DMS 273 (cell line): ENCODE measurements at regions not wholly inside any gene's neighbourhood (a gene's known extent, or its start where the extent isn't known, plus 50 kb on each side); places are given as distances from the start of the nearest gene placed in this dataset.
"Not testable (repeated sequence)": the region's sequence is repeated elsewhere in the genome, so short reads cannot be mapped to it uniquely, and the experiment has no call there.

Experiments used
- DNase-seq: peaks from one replicate; lab custom pipeline; 2025; ENCODE audit not compliant: unreplicated experiment; lab: John Stamatoyannopoulos, UW

- DNase-seq = no peak
Measured at GRCh38 chr17:51347851-51348584, 87.7 kb downstream of the UTP18 start.

GRCh38 chr17:51351080-51351479, 90.7 kb downstream of the UTP18 start:
- no peak for DNase-seq

DNA sequence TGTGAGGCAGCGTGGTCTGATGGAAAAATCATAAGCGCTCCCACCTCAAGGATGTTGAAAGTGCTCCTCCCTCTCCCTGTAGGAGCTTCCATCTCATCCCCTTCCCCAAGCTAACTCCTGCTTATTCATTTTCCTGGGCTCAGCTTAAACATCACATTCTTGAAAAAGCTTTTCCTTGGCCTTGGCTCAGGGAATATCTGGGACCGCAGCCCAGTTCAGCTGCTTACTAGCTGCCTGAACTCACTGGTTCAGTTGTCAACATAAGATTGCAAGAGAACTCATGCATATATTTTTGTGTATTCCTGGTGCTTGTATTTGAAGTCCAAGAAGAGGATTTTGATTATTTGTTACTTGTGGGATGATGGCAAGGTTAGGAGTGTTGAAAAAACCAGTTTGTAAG, 91.5 kb downstream of the UTP18 start:
- no peak for DNase-seq

- DNase-seq = no peak
Measured at GRCh38 chr17:51352798-51353197, 92.5 kb downstream of the UTP18 start.

DNA sequence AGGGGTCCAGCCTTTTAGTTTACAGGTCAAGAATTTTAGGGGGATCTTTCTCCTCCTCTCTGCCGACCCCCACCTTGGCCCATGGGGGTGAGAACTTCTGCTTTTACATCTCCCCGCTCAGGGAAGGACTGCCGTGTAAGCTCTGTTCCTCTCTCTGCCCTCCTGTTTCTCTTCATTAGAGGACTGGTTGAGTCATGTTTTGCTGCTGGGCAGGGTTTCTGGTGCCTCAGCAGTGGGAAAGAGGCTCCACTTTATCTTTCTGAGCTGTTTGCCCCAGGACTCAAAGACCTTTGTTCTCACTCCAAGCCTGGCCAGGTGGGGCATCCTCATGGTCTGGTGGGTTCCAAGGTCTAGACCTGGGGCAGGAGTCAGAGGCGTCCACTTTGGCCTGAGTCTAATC, 93.0 kb downstream of the UTP18 start:
- DNase-seq = no peak

DNA sequence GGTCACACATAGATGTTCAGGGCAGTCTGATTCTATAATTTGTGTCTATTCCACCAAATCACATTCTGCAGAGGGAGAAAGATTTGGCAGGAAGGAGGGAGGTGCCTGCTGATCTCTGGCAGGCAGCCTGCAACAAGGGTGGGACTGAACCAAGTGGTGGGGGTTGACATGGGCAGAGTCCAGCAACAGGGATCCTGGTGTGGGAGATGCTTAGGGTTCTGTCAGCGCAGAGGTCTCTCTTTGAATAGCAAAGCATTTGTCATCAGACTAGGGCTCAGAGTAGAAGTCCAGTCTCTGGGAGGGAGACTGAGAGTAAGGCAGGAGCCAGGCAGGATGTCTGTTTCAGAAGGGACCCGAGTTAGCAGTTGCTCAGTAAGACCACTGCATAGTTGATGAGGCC, 94.6 kb downstream of the UTP18 start:
- DNase-seq = peak; percentile 39

- peak; percentile 36 for DNase-seq
Measured at GRCh38 chr17:51355441-51356410, 95.4 kb downstream of the UTP18 start.

GRCh38 chr17:51359055-51359454, 98.7 kb downstream of the UTP18 start:
- DNase-seq = no peak

GRCh38 chr17:51362811-51363585, 102.7 kb downstream of the UTP18 start:
- DNase-seq = peak; percentile 7

DNA sequence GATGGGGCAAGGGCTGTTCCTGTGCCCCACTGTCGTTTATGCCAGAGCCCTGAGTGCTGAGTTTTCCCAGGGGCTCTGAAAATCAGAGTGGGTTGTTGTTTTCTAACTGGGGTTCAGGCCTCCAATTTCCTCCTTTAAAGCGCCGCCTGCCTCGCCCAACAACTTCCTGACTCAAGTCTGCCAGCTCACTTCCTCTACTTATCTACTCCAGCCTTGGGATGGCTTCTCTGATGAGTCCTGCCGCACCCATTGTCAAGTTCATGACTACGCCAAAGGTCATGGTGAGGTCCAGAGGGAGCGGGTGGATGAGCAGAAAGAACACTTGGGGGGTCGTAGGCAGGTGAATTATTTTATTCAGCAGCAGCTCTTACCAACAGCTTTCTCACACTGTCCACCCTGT, 104.7 kb downstream of the UTP18 start:
- DNase-seq = no peak

GRCh38 chr17:51366866-51367265, 106.5 kb downstream of the UTP18 start:
- no peak for DNase-seq

- not testable (repeated sequence) for DNase-seq
Measured at GRCh38 chr17:51367836-51368235, 107.5 kb downstream of the UTP18 start.

DNA sequence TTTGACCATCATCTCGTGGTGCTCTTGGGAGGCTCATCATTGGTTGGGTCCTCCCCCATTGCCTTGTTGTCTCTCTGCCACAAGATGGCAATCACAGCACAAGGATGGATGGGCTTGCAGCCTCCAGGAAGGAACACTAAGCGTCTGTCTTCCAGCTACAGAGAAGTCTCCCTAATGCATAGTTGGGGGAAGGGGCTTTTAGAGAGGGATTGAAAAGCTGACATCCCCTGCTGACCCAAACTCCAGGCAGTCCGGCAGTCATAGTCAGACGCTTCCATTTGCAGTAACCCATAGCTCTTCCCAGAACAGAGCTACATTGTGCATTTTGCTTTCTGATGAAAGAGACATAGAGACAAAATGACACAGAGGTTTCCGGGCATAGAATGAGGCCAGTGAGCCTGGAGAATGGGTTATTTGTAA, 111.4 kb downstream of the UTP18 start:
- peak; percentile 83 for DNase-seq

DNA sequence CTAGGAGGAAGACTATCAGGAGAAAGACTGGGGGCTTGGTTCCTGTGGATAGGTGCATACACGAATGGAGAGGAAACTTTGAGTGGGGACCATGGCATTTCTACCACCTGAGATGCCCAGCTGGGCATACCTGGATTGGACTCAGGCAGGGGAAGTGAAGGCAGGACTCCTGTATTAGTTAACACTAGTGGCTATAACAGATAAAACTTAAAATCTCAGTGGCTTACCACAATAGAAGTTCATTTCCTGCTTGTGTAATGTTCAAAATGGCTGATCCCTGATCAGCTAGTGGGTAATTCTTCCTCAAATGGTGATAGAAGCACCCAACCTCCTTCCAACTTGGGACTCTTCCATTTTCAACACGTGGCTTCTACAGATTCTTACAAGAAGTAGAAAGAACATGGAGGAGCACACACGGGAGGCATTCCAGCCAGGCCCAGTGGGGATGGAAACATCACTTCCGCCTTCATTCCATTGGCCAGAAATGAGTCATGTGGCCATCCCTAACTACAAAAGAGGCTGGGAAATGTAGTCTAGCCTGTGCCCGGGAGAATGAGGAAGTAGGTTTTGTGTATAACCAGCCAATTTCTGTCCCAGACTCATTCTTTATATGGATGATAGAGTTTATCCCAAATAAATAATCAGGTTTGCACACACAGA, 112.1 kb downstream of the UTP18 start:
- DNase-seq = peak; percentile 54

DNA sequence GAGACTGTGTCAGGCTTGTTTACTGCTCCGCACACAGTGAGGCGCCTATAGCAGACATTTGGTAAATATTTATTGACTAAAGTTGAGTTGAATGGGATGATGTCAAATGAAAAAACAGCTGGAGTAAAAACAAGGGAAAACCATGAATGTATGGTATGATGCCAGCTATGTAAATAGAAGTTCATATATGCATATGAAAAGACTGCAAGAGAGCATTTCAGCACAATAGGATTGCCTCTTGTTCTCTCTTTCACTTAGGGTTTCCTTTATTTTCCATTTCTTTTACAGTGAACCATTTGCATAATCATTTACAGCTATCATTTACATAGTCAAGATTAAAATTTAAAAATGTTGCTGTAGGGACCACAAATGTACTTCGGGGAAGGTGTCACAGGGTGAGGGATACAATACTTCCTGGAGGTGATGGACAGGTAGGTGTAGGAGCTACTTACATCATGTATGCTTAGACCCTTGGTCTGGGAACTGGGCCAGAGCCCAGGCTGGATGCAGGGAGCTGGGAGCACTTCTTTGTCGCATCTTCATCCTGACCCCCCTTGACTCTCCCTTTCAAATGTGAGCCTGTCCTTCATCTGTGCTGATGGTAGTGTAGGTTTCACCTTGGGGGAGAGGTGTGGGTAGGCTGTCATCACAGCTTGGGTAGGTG, 113.3 kb downstream of the UTP18 start:
- DNase-seq = no peak

DNA sequence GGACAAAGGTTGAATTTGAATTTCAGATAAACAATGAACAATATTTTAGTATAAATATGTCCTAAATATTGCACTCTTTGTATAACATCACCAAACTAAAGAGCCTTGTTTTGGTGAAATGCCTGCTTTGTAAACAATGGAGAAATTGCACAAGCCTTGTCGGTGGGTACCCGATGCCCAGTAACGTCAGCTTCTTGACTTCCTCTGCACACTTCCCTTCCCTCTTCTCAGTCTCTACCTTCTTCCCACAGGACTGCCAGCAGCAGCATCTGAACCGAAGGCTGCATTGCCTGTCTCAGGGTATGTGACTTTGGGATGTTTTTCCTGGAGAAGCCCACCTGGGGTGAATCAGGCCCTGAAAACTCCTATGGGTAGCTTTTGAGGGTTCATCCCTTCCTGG, 113.9 kb downstream of the UTP18 start:
- no peak for DNase-seq

- DNase-seq = no peak
Measured at GRCh38 chr17:51375771-51376170, 115.4 kb downstream of the UTP18 start.

- DNase-seq = no peak
Measured at GRCh38 chr17:51376739-51377138, 116.4 kb downstream of the UTP18 start.

- DNase-seq = no peak
Measured at GRCh38 chr17:51381262-51381661, 120.9 kb downstream of the UTP18 start.

DNA sequence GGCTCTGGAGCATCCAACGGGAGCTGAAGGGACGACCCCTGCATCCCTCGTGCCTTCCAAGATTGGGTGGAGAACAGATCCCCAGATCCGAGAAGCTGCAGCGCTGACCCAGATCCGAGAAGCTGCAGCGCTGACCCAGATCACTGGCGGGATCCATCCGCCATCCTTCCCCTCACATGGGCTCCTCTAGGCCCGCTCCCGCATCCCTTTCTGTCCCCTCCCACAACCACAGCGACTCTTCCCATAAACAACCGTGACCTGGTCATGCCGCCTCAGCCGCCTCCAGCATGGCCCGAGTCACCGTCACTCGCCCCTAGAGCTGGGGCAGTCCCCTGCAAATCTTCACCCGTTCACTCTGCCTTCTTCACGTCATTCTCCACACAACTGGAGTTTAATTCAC, 124.9 kb downstream of the UTP18 start:
- no peak for DNase-seq
